CD14-positive monocyte (primary cell): ENCODE measurements at regions not wholly inside any gene's neighbourhood (a gene's known extent, or its start where the extent isn't known, plus 50 kb on each side); places are given as distances from the start of the nearest gene placed in this dataset.

ENCODE experiments used
- DNase-seq, 3 donors: peaks; one replicate each; pipeline ENCODE4 v3.0.0-alpha.2; 2011 to 2022
- H2AFZ ChIP-seq: 2 replicates; pipeline ENCODE4 v1.6.0; 2012; ENCODE audit warnings: mild to moderate bottlenecking, low read depth, low read length, inconsistent platforms; ENCODE audit not compliant: insufficient read depth, poor library complexity, severe bottlenecking
- H3K27ac ChIP-seq, 2 donors: 1 replicate in 1 of 2; 2 replicates in 1 of 2; pipeline ENCODE4 v1.5.1; 2012 to 2013; ENCODE audit warnings: low read length in 2 of 2, control low read depth in 1 of 2, inconsistent platforms in 1 of 2, low read depth in 1 of 2, mild to moderate bottlenecking in 1 of 2
- H3K27me3 ChIP-seq, 2 donors: one replicate each; pipeline versions ENCODE4 v1.6.0 to v1.6.1; 2011 to 2013; ENCODE audit warnings: low read length in 2 of 2; ENCODE audit not compliant: control insufficient read depth in 2 of 2, insufficient read depth in 2 of 2
- H3K36me3 ChIP-seq, 2 donors: replicated peaks in 1 of 2; 1 replicate in 1 of 2; 2 replicates in 1 of 2; pipeline versions ENCODE4 v1.5.1 to v1.6.1; 2012 to 2013; ENCODE audit warnings: low read length in 2 of 2, control low read depth in 1 of 2, inconsistent platforms in 1 of 2, mild to moderate bottlenecking in 1 of 2; ENCODE audit not compliant: insufficient read depth in 2 of 2, control insufficient read depth in 1 of 2
- H3K4me1 ChIP-seq, 2 donors: 1 replicate in 1 of 2; 2 replicates in 1 of 2; pipeline versions ENCODE4 v1.5.1 to v1.6.1; 2012 to 2013; ENCODE audit warnings: low read length in 2 of 2, control low read depth in 1 of 2, inconsistent platforms in 1 of 2, mild to moderate bottlenecking in 1 of 2, moderate library complexity in 1 of 2; ENCODE audit not compliant: insufficient read depth in 2 of 2, control insufficient read depth in 1 of 2
- H3K4me2 ChIP-seq: replicated peaks from 2 replicates; pipeline ENCODE3; 2012; ENCODE audit warnings: low read length, moderate library complexity, mild to moderate bottlenecking; ENCODE audit not compliant: poor library complexity, severe bottlenecking; ENCODE audit errors: extremely low read depth
- H3K4me3 ChIP-seq, 3 experiments: fragments of 200-600 bp in 1 of 3; sonication (generic) in 1 of 3; replicated peaks in 1 of 3; 1 replicate in 2 of 3; 2 replicates in 1 of 3; pipeline ENCODE4 v1.5.1; 2011 to 2013; ENCODE audit warnings: low read length in 3 of 3, mild to moderate bottlenecking in 3 of 3, control low read depth in 2 of 3, low read depth in 2 of 3, inconsistent platforms in 1 of 3, moderate library complexity in 1 of 3
- H3K79me2 ChIP-seq: 2 replicates; pipeline ENCODE4 v1.6.0; 2012; ENCODE audit warnings: mild to moderate bottlenecking, control low read depth, inconsistent platforms, low read length, moderate library complexity; ENCODE audit not compliant: insufficient read depth
- H3K9ac ChIP-seq: 2 replicates; pipeline ENCODE4 v1.6.0; 2017; ENCODE audit warnings: low read length, mild to moderate bottlenecking; ENCODE audit not compliant: insufficient read depth, poor library complexity, severe bottlenecking
- H3K9me3 ChIP-seq, 2 donors: replicated peaks in 1 of 2; 1 replicate in 1 of 2; 2 replicates in 1 of 2; pipeline versions ENCODE4 v1.5.1 to v1.6.1; 2012 to 2013; ENCODE audit warnings: low read length in 2 of 2, control low read depth in 1 of 2; ENCODE audit not compliant: control insufficient read depth in 1 of 2, insufficient read depth in 1 of 2
- H4K20me1 ChIP-seq: 2 replicates; pipeline ENCODE4 v1.6.0; 2012; ENCODE audit warnings: mild to moderate bottlenecking, low read length, control low read depth, moderate library complexity; ENCODE audit not compliant: insufficient read depth
- H3K27ac Mint-ChIP-seq, 7 donors: one replicate each; pipeline ENCODE4 v1.8.0; 2020; ENCODE audit warnings: mild to moderate bottlenecking in 7 of 7, mixed read lengths in 7 of 7, moderate library complexity in 6 of 7, inconsistent platforms in 2 of 7
- H3K27me3 Mint-ChIP-seq, 3 donors: one replicate each; pipeline ENCODE4 v1.8.0; 2021 to 2022; ENCODE audit warnings: low read depth in 3 of 3, mild to moderate bottlenecking in 3 of 3, mixed read lengths in 3 of 3, moderate library complexity in 3 of 3, inconsistent platforms in 1 of 3
- H3K36me3 Mint-ChIP-seq, 2 donors: one replicate each; pipeline ENCODE4 v1.8.0; 2020; ENCODE audit warnings: mixed read lengths in 2 of 2, inconsistent platforms in 1 of 2, mild to moderate bottlenecking in 1 of 2
- H3K4me1 Mint-ChIP-seq: one replicate; pipeline ENCODE4 v1.8.0; 2020; ENCODE audit warnings: mild to moderate bottlenecking, mixed read lengths
- H3K4me3 Mint-ChIP-seq, 2 donors: one replicate each; pipeline ENCODE4 v1.8.0; 2020; ENCODE audit warnings: mild to moderate bottlenecking in 2 of 2, mixed read lengths in 2 of 2, moderate library complexity in 1 of 2
- H3K9me3 Mint-ChIP-seq, 7 donors: one replicate each; pipeline ENCODE4 v1.8.0; 2020 to 2022; ENCODE audit warnings: mixed read lengths in 7 of 7, mild to moderate bottlenecking in 6 of 7, moderate library complexity in 6 of 7, inconsistent platforms in 2 of 7
- CTCF ChIP-seq: fragments of 200-600 bp; IDR thresholded peaks from one replicate; pipeline ENCODE4 v1.8.0; 2022; ENCODE audit warnings: antibody characterized with exemption, mild to moderate bottlenecking
- WGBS: methylation state at CpG from one replicate; pipeline ENCODE4 v1.1.5; 2013; ENCODE audit warnings: missing lambda C conversion rate; ENCODE audit not compliant: insufficient coverage; 5-methylcytosine and 5-hydroxymethylcytosine counted together
- intact Hi-C, 2 donors: fragments of 100-400 bp; cut with micrococcal nuclease; formaldehyde crosslinking; loops; one replicate each; pipeline versions ENCODE4 v1.15.0 to v1.15.1; 2023

- no peak for TF ChIP-seq CTCF
- 100% methylated on average over 1 of the region's 3 CpGs for WGBS
- Histone ChIP-seq H4K20me1 (no peaks in the 10 kb centered on the region), H3K4me3 (no peak overlapping the region), H3K36me3 (no peaks in the 10 kb centered on the region), H3K4me1 (peaks cover 3 to 8% of the 10 kb centered on the region in 2 donors), H3K4me2 (no peak overlapping the region), H3K9ac (no peak overlapping the region), H3K9me3 (peaks cover 0 to 4% of the 10 kb centered on the region in 2 donors), H3K27me3 (no peaks in the 10 kb centered on the region), H3K79me2 (no peaks in the 10 kb centered on the region), H3K27ac (no peak overlapping the region), H2AFZ (no peak overlapping the region)
- peaks cover 4% of the 10 kb centered on the region for H3K4me1 Mint-ChIP-seq
- H3K36me3 Mint-ChIP-seq: no peaks in the 10 kb centered on the region
- no peak overlapping the region for H3K27ac Mint-ChIP-seq
- DNase-seq: no peak
- intact Hi-C loops: no loop called here
- H3K9me3 Mint-ChIP-seq: peaks cover 0 to 7% (median 2%) of the 10 kb centered on the region in 7 donors
- H3K27me3 Mint-ChIP-seq: peaks cover 0 to 2% (median 0%) of the 10 kb centered on the region in 3 donors
- no peak overlapping the region for H3K4me3 Mint-ChIP-seq
Observed at GRCh38 chr3:66907136-66907535, 91.0 kb upstream of the KBTBD8 start.

- Histone ChIP-seq H3K4me2 (no peak overlapping the region), H2AFZ (no peak overlapping the region), H3K9ac (no peak overlapping the region), H3K36me3 (no peaks in the 10 kb centered on the region), H3K79me2 (no peaks in the 10 kb centered on the region), H3K27me3 (no peaks in the 10 kb centered on the region), H3K4me3 (no peak overlapping the region), H4K20me1 (no peaks in the 10 kb centered on the region), H3K27ac (no peak overlapping the region), H3K9me3 (peaks cover 11 to 12% of the 10 kb centered on the region in 2 donors), H3K4me1 (no peaks in the 10 kb centered on the region)
- peaks cover 0 to 4% (median 0%) of the 10 kb centered on the region in 3 donors for H3K27me3 Mint-ChIP-seq
- H3K4me3 Mint-ChIP-seq: no peak overlapping the region
- no peak for DNase-seq
- no peaks in the 10 kb centered on the region for H3K36me3 Mint-ChIP-seq
- H3K27ac Mint-ChIP-seq: no peak overlapping the region
- no peak for TF ChIP-seq CTCF
- 100% methylated on average over 3 of the region's 6 CpGs for WGBS
- peaks cover 4 to 20% (median 15%) of the 10 kb centered on the region in 7 donors for H3K9me3 Mint-ChIP-seq
- intact Hi-C loops: no loop called here
- no peaks in the 10 kb centered on the region for H3K4me1 Mint-ChIP-seq
Observed at GRCh38 chr3:66910266-66911055, 87.6 kb upstream of the KBTBD8 start.
